GM18498 (cell line): ENCODE measurements at regions not wholly inside any gene's neighbourhood (a gene's known extent, or its start where the extent isn't known, plus 50 kb on each side); places are given as distances from the start of the nearest gene placed in this dataset.
"Not testable (repeated sequence)": the region's sequence is repeated elsewhere in the genome, so short reads cannot be mapped to it uniquely, and the experiment has no call there.

Experiments used
- ATAC-seq: cut with Tn5 transposase; IDR thresholded peaks from one replicate; pipeline ENCODE4 v1.9.1; 2021; ENCODE audit warnings: mild to moderate bottlenecking, moderate library complexity; ENCODE audit not compliant: unreplicated experiment

- ATAC-seq = no peak
These were observed 157.5 kb upstream of the ATF7IP start for GRCh38 chr12:14207905-14208551.

- no peak for ATAC-seq
These were observed 153.5 kb upstream of the ATF7IP start for GRCh38 chr12:14211947-14212387.

DNA sequence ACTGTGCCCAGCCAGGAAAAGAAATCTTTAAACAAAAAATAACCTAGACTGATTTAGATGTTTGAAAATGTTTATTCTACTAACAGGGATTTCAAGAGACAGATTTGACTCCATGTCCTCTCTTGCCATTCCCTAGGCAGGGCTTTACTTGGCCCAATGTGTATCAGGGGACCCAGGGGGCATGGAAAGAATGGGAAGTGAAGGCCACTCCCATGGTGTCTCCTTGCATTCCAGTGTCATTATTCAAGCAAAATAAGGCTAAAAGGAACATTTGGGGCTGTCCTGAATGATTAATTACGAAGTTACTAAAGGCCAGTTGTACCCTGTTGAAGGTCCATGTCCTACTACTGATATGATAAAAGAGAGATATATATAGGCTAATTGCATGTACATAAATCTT, 151.9 kb upstream of the ATF7IP start:
- no peak for ATAC-seq

- ATAC-seq = no peak
These were observed 151.0 kb upstream of the ATF7IP start for GRCh38 chr12:14214495-14214894.

GRCh38 chr12:14215949-14216348, 149.5 kb upstream of the ATF7IP start:
- ATAC-seq = not testable (repeated sequence)

DNA sequence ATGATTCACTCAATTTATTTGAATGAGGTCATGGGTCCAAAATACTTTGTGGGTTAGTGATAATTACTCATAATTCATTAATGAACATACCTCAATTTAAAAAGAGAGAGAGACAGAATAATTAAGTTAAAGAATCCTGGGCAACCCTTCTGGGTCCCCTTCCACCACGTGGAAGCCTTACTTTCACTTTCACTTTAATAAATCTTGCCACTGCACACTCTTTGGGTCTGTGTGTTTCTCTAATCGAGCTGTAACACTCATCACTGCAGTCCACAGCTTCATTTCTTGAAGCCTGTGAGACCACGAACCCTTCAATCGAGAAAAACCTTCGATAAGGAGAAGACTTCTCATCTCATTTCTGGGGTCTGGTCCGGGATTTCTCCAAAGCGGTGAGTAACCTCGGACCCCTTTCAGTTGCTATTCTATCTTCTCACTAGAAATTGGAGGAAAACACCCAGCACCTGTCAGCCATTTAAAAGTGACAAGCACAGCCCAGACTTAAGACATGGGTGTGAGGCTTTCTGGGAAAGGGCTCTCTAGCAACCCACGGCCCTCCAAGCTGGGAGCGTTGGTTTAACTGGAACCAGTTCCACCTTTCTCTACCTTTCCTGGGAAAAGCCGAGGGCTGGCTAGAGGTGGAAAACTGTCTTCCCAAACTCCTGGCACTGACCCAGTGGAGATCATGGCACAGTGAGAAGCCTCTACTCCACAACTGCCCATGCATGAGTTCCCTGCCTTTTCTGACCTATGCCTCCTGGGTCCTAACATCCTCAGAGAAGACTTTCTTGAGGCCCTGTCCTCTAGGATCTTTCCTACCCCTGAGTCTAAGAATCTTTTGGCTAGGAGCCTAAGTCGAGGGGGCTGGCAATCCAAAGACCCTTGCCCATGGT, 148.8 kb upstream of the ATF7IP start:
- ATAC-seq = no peak

- ATAC-seq = no peak
These were observed 146.3 kb upstream of the ATF7IP start for GRCh38 chr12:14219156-14219555.

GRCh38 chr12:14219670-14220069, 145.8 kb upstream of the ATF7IP start:
- ATAC-seq = not testable (repeated sequence)

- no peak for ATAC-seq
These were observed 140.4 kb upstream of the ATF7IP start for GRCh38 chr12:14225064-14225463.

GRCh38 chr12:14235176-14235575, 130.3 kb upstream of the ATF7IP start:
- not testable (repeated sequence) for ATAC-seq

DNA sequence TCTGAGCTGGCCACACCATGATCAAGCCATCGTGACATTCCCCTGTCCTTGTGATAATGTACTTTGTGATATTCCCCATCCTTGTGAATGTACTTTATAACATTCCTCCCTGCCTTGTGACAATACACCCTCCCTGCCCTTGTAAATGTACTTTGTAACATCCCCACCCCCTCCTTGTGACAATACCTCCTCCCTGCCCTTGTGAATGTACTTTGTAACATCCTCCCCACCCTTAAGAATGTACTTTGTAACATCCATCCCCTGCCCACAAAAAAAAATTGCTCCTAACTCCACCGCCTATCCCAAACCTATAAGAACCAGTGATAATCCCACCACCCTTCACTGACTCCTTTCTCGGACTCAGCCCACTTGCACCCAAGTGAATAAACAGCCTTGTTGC, 128.8 kb upstream of the ATF7IP start:
- not testable (repeated sequence) for ATAC-seq

- no peak for ATAC-seq
These were observed 127.2 kb upstream of the ATF7IP start for GRCh38 chr12:14238221-14238792.

- ATAC-seq = peak; percentile 81
These were observed 126.0 kb upstream of the ATF7IP start for GRCh38 chr12:14239350-14239934.

- ATAC-seq = peak; percentile 56
These were observed 125.3 kb upstream of the ATF7IP start for GRCh38 chr12:14239935-14240872.

DNA sequence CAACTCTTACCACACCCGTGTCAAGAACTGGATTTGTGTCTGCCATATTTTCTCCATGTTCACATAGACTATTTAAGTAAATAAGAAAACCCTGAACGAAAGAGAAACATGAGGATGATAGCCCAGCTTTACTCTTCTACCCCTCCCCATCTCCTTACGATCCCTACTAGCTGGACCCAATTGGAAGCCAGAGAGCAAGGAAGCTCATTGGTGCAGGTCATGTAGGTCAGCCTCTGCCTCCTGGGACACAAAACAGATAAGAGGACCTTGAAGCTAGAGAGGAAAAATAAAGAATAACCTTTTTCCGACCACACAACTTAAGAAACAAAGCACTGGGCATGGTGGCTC, 124.6 kb upstream of the ATF7IP start:
- ATAC-seq = no peak

DNA sequence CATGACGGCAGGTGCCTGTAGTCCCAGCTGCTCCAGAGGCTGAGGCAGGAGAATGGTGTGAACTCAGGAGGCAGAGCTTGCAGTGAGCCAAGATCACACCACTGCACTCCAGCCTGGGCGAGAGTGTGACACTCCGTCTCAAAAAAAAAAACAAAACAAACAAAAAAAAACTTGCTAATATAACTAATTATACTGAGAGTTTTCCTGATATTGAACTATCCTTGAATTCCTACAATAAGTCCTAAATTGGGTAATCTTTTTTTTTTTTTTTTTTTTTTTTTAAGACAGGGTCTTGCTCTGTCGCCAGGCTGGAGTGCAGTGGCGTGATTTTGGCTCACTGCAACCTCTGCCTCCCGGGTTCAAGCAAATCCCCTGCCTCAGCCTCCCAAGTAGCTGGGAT, 122.7 kb upstream of the ATF7IP start:
- ATAC-seq = not testable (repeated sequence)

DNA sequence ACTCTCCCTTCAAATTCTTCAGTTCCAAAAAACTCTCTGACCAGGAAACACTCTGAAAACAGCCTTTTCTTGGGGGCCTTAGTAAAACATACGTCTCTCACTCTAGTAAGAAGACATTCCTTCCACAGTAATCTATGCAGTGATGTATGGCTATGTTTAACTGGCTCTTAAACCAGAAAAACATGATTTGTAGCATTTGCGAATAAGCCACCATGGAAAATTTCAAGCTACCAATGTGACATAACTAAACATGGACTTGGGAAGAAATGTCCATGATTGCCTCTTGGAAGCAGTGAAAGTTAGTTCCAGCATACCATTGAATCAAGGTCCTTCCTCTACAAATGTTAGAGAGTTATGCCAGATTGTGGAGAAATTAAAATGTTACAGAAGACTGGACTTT, 121.5 kb upstream of the ATF7IP start:
- no peak for ATAC-seq

- no peak for ATAC-seq
These were observed 120.4 kb upstream of the ATF7IP start for GRCh38 chr12:14244876-14245669.

DNA sequence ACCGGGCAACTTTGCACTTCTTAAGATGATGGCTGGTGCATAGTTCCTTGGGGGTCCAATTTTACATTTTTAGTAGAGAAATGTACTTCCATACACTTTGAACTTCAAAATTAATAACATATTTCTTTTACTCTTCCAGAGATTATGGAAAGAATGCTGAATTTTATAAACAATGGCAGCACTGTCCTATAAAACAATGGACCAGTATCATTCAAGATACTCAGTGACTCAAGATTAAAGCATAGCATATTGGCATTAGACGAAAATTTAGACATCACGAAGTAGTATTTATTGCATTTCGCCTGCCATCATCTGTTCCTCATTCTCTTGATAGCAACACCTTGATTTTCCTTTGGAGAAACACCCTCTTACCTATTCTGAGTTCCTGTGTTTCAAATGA, 118.3 kb upstream of the ATF7IP start:
- ATAC-seq = no peak

DNA sequence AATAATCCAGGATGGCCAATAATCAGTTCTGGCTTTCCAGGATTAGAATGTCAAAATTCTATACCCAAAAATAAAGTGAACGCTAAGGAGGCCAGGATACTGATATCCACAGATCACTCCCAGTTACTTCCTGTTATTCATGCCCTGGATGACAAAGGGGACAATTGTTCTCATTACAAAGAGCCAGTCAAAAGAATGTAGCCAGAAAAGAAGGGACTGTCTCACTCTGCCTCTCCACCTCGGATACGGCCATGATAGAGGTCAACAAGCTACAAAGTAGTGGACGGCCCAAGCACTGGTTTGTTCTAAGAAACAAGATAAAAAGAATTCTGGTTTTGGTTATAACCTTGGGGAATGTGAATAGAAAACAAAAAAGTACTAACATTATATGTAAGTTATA, 116.1 kb upstream of the ATF7IP start:
- no peak for ATAC-seq
